ENCODE measurements at regions not wholly inside any gene's neighbourhood (a gene's known extent, or its start where the extent isn't known, plus 50 kb on each side); places are given as distances from the start of the nearest gene placed in this dataset.

- no peaks in the 10 kb centered on the region for H3K36me3 ChIP-seq (ENCODE audit: insufficient read depth, low read length)
- no peaks in the 10 kb centered on the region for H3K9me3 Mint-ChIP-seq
- no peak overlapping the region for H3K4me3 Mint-ChIP-seq
- POLR2A ChIA-PET: no interaction called here
- DNase-seq: no peak
- no peaks in the 10 kb centered on the region for H3K4me1 ChIP-seq (ENCODE audit: insufficient read depth, low read length)
- H3K27ac ChIP-seq (ENCODE audit: low read depth, low read length): no peak overlapping the region
- no peaks in the 10 kb centered on the region for H3K36me3 Mint-ChIP-seq
- H3K9me3 ChIP-seq (ENCODE audit: low read length): no peaks in the 10 kb centered on the region
- CTCF ChIA-PET: no interaction called here
- H3K27ac Mint-ChIP-seq: no peak overlapping the region
- peaks cover 0 to 2% of the 10 kb centered on the region in 2 donors for H3K27me3 Mint-ChIP-seq
- H3K4me1 Mint-ChIP-seq: no peaks in the 10 kb centered on the region
- no peak overlapping the region for H3K4me3 ChIP-seq (ENCODE audit: low read length)
- no peaks in the 10 kb centered on the region for H3K27me3 ChIP-seq (ENCODE audit: insufficient read depth, low read length, poor library complexity, severe bottlenecking)
Measured at GRCh38 chr1:94608852-94609530, 67.4 kb upstream of the F3 start.

GRCh38 chr1:94608142-94608851 is 66.7 kb upstream of the F3 start:
- Histone ChIP-seq H3K4me1 (ENCODE audit: insufficient read depth, low read length) (no peaks in the 10 kb centered on the region), H3K27me3 (ENCODE audit: insufficient read depth, low read length, poor library complexity, severe bottlenecking) (no peaks in the 10 kb centered on the region), H3K36me3 (ENCODE audit: insufficient read depth, low read length) (no peaks in the 10 kb centered on the region), H3K4me3 (ENCODE audit: low read length) (no peak overlapping the region), H3K27ac (ENCODE audit: low read depth, low read length) (no peak overlapping the region), H3K9me3 (ENCODE audit: low read length) (no peaks in the 10 kb centered on the region)
- H3K36me3 Mint-ChIP-seq: no peaks in the 10 kb centered on the region
- POLR2A ChIA-PET: no interaction called here
- H3K4me1 Mint-ChIP-seq: peaks cover under 1 to 2% (median 1%) of the 10 kb centered on the region in 3 donors
- DNase-seq: no peak
- no peak overlapping the region for H3K27ac Mint-ChIP-seq
- peaks cover 0 to 2% of the 10 kb centered on the region in 2 donors for H3K27me3 Mint-ChIP-seq
- H3K4me3 Mint-ChIP-seq: no peak overlapping the region
- H3K9me3 Mint-ChIP-seq: no peaks in the 10 kb centered on the region
- CTCF ChIA-PET: no interaction called here

GRCh38 chr1:94607398-94607797 is 65.8 kb upstream of the F3 start:
- ChIA-PET CTCF (no interaction called here), POLR2A (no interaction called here)
- H3K4me1 Mint-ChIP-seq: peaks cover 7 to 10% (median 10%) of the 10 kb centered on the region in 3 donors
- Histone ChIP-seq H3K36me3 (ENCODE audit: insufficient read depth, low read length) (no peaks in the 10 kb centered on the region), H3K9me3 (ENCODE audit: low read length) (no peaks in the 10 kb centered on the region), H3K27ac (ENCODE audit: low read depth, low read length) (no peak overlapping the region), H3K4me3 (ENCODE audit: low read length) (no peak overlapping the region), H3K4me1 (ENCODE audit: insufficient read depth, low read length) (no peaks in the 10 kb centered on the region), H3K27me3 (ENCODE audit: insufficient read depth, low read length, poor library complexity, severe bottlenecking) (no peaks in the 10 kb centered on the region)
- H3K4me3 Mint-ChIP-seq: no peak overlapping the region
- no peaks in the 10 kb centered on the region for H3K9me3 Mint-ChIP-seq
- DNase-seq: no peak
- H3K36me3 Mint-ChIP-seq: no peaks in the 10 kb centered on the region
- H3K27me3 Mint-ChIP-seq: peaks cover 0 to 4% of the 10 kb centered on the region in 2 donors
- no peak overlapping the region for H3K27ac Mint-ChIP-seq

DNA sequence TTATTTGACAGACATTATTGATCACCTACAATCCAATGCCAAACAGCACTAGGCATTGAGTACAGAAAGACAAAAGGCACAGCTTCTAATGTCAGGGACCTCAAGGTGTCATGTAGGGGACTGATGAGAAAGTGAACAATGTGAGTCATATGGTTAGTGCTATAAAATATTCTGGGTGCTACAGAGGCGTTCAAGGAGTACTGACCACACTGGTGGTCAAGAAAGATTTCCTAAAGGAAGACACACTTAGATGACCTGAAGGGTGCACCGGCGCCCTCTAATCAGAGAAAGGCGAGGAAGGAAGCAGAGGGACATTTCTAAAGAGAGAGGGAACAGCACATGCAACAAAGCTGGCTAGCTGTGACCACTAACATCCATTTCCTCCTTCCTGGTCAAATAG is 64.9 kb upstream of the F3 start:
- no peaks in the 10 kb centered on the region for H3K4me1 ChIP-seq (ENCODE audit: insufficient read depth, low read length)
- Mint-ChIP-seq H3K4me3 (no peak overlapping the region), H3K4me1 (peaks cover 15 to 19% (median 18%) of the 10 kb centered on the region in 3 donors), H3K27me3 (peaks cover 0 to 2% of the 10 kb centered on the region in 2 donors), H3K36me3 (no peaks in the 10 kb centered on the region), H3K9me3 (no peaks in the 10 kb centered on the region), H3K27ac (no peak overlapping the region)
- H3K9me3 ChIP-seq (ENCODE audit: low read length): no peaks in the 10 kb centered on the region
- H3K36me3 ChIP-seq (ENCODE audit: insufficient read depth, low read length): no peaks in the 10 kb centered on the region
- no peak overlapping the region for H3K4me3 ChIP-seq (ENCODE audit: low read length)
- no peak overlapping the region for H3K27ac ChIP-seq (ENCODE audit: low read depth, low read length)
- POLR2A ChIA-PET: no interaction called here
- no peaks in the 10 kb centered on the region for H3K27me3 ChIP-seq (ENCODE audit: insufficient read depth, low read length, poor library complexity, severe bottlenecking)
- no peak for DNase-seq
- CTCF ChIA-PET: no interaction called here

DNA sequence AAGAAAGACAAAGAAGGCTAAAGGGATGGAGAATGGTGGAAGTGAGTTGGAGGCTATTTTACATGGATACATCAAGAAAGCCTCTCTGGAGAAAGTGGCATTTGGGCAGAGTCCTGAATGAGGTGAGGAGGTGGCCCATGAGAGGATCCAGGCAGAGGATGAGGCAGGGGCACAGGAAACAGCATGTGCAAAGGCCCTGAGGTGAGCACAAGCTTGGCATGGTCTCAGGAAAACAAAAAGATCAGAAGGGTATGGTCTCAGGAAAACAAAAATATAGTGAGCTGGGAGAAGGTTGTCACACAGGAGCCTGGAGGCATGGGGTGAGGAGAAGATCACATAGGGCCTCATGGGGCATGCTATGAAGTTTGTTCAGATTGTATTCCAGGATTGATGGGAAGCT is 62.1 kb upstream of the F3 start:
- Mint-ChIP-seq H3K9me3 (no peaks in the 10 kb centered on the region), H3K4me1 (peaks cover 15 to 19% (median 18%) of the 10 kb centered on the region in 3 donors), H3K27ac (no peak overlapping the region), H3K4me3 (no peak overlapping the region), H3K27me3 (peaks cover 4 to 5% of the 10 kb centered on the region in 2 donors), H3K36me3 (no peaks in the 10 kb centered on the region)
- Histone ChIP-seq H3K27me3 (ENCODE audit: insufficient read depth, low read length, poor library complexity, severe bottlenecking) (no peaks in the 10 kb centered on the region), H3K4me1 (ENCODE audit: insufficient read depth, low read length) (no peaks in the 10 kb centered on the region), H3K4me3 (ENCODE audit: low read length) (no peak overlapping the region), H3K9me3 (ENCODE audit: low read length) (no peaks in the 10 kb centered on the region), H3K36me3 (ENCODE audit: insufficient read depth, low read length) (no peaks in the 10 kb centered on the region), H3K27ac (ENCODE audit: low read depth, low read length) (no peak overlapping the region)
- no peak for DNase-seq
- ChIA-PET CTCF (no interaction called here), POLR2A (no interaction called here)

DNA sequence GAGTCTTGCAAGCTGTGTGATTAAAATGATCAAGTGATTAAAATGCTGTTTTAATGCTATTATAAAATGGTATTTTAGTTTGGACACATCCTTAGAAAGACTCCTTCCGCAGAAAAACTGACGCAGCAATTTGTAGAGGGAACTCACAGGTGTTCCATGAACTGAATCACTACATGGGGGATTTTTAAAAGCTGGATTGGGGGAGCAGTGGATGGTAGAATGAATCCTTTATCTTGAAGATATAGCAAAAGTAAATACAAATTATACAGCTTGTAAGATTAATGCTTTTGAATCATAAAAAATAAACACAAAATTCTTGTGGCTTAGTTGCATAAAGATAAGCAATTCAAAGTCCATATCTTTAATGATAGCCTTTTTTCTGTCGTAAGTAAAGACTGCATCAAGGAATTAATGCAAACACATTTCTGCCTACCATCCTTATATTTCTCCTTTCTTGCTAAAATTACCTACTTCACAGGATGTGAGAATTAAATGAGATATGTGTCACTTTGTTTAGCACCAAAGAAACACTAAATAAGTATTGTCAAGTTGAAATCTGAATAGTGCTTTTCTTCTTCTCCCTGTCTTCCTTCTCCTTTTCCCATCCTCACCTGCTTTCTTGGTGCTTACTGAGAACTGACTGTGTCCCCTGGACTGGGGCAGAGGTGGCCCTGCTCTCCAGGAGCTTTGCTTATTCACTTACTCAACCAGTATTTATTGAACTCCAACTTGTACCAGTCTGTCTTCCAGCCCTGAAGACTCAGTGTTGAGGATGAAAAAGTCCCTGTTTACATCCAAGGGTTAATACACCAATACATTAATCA is 61.5 kb upstream of the F3 start:
- POLR2A ChIA-PET: no interaction called here
- Mint-ChIP-seq H3K4me3 (peak overlapping the region in 6 of 7 donors; percentile 59 to 84 (median 74)), H3K36me3 (no peaks in the 10 kb centered on the region), H3K27ac (peak overlapping the region in 1 of 8 donors; percentile 35), H3K9me3 (no peaks in the 10 kb centered on the region), H3K27me3 (peaks cover 4 to 5% of the 10 kb centered on the region in 2 donors), H3K4me1 (peaks cover 15 to 19% (median 18%) of the 10 kb centered on the region in 3 donors)
- CTCF ChIA-PET: interaction anchor here (1.2 kb wide), 1 partner anchor 19 kb away, joined by 3 read pairs; no protein-coding TSS in a partner anchor
- H3K4me3 ChIP-seq (ENCODE audit: low read length): no peak overlapping the region
- no peaks in the 10 kb centered on the region for H3K9me3 ChIP-seq (ENCODE audit: low read length)
- H3K36me3 ChIP-seq (ENCODE audit: insufficient read depth, low read length): no peaks in the 10 kb centered on the region
- no peaks in the 10 kb centered on the region for H3K27me3 ChIP-seq (ENCODE audit: insufficient read depth, low read length, poor library complexity, severe bottlenecking)
- no peaks in the 10 kb centered on the region for H3K4me1 ChIP-seq (ENCODE audit: insufficient read depth, low read length)
- no peak for DNase-seq
- no peak overlapping the region for H3K27ac ChIP-seq (ENCODE audit: low read depth, low read length)

GRCh38 chr1:94602316-94602715 is 60.8 kb upstream of the F3 start:
- H3K4me1 ChIP-seq (ENCODE audit: insufficient read depth, low read length): no peaks in the 10 kb centered on the region
- no peak overlapping the region for H3K4me3 ChIP-seq (ENCODE audit: low read length)
- ChIA-PET POLR2A (no interaction called here), CTCF (interaction anchor here (0.6 to 1.2 kb wide), 2 partner anchors 18 to 133 kb away, joined by 3 read pairs; no protein-coding TSS in a partner anchor)
- Mint-ChIP-seq H3K27me3 (peaks cover 4 to 5% of the 10 kb centered on the region in 2 donors), H3K27ac (peak overlapping the region in 5 of 8 donors; percentile 5 to 76 (median 23)), H3K4me1 (peaks cover 15 to 19% (median 18%) of the 10 kb centered on the region in 3 donors), H3K36me3 (no peaks in the 10 kb centered on the region), H3K9me3 (no peaks in the 10 kb centered on the region), H3K4me3 (peak overlapping the region; percentile 62 to 86 (median 75))
- DNase-seq: peak in 1 of 5 donors; percentile 40
- H3K27me3 ChIP-seq (ENCODE audit: insufficient read depth, low read length, poor library complexity, severe bottlenecking): no peaks in the 10 kb centered on the region
- no peak overlapping the region for H3K27ac ChIP-seq (ENCODE audit: low read depth, low read length)
- H3K36me3 ChIP-seq (ENCODE audit: insufficient read depth, low read length): no peaks in the 10 kb centered on the region
- H3K9me3 ChIP-seq (ENCODE audit: low read length): no peaks in the 10 kb centered on the region

GRCh38 chr1:94600556-94600955 is 59.0 kb upstream of the F3 start:
- ChIA-PET CTCF (no interaction called here), POLR2A (no interaction called here)
- no peaks in the 10 kb centered on the region for H3K4me1 ChIP-seq (ENCODE audit: insufficient read depth, low read length)
- no peaks in the 10 kb centered on the region for H3K9me3 ChIP-seq (ENCODE audit: low read length)
- no peaks in the 10 kb centered on the region for H3K9me3 Mint-ChIP-seq
- H3K27me3 Mint-ChIP-seq: peaks cover 5 to 6% of the 10 kb centered on the region in 2 donors
- peaks cover 15 to 19% (median 18%) of the 10 kb centered on the region in 3 donors for H3K4me1 Mint-ChIP-seq
- no peaks in the 10 kb centered on the region for H3K27me3 ChIP-seq (ENCODE audit: insufficient read depth, low read length, poor library complexity, severe bottlenecking)
- no peaks in the 10 kb centered on the region for H3K36me3 ChIP-seq (ENCODE audit: insufficient read depth, low read length)
- no peak overlapping the region for H3K4me3 ChIP-seq (ENCODE audit: low read length)
- no peak for DNase-seq
- H3K27ac ChIP-seq (ENCODE audit: low read depth, low read length): no peak overlapping the region
- no peak overlapping the region for H3K27ac Mint-ChIP-seq
- H3K4me3 Mint-ChIP-seq: no peak overlapping the region
- no peaks in the 10 kb centered on the region for H3K36me3 Mint-ChIP-seq
